ENCODE measurements at regions not wholly inside any gene's neighbourhood (a gene's known extent, or its start where the extent isn't known, plus 50 kb on each side); places are given as distances from the start of the nearest gene placed in this dataset.

DNA sequence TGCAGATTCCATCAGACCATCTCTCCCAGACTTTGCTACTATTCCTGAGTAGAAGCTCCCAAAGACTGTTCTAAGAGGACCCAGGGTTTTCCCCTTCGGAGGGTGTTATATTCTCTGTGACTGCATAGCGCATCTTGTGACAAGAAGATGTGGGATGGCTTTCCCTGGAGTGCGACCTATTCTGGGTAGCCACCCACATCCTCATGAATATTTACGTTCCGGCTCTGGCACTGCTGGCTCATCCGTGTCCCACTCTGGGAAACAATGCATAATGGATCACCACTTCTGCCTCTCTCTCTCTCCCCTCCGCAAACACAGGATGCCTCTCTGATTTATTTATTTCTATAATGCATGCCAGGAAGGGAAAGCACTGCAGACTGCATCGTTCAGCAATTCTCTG lies 166.1 kb downstream of the PYDC2 start:
- TF ChIP-seq, protein P1, sequence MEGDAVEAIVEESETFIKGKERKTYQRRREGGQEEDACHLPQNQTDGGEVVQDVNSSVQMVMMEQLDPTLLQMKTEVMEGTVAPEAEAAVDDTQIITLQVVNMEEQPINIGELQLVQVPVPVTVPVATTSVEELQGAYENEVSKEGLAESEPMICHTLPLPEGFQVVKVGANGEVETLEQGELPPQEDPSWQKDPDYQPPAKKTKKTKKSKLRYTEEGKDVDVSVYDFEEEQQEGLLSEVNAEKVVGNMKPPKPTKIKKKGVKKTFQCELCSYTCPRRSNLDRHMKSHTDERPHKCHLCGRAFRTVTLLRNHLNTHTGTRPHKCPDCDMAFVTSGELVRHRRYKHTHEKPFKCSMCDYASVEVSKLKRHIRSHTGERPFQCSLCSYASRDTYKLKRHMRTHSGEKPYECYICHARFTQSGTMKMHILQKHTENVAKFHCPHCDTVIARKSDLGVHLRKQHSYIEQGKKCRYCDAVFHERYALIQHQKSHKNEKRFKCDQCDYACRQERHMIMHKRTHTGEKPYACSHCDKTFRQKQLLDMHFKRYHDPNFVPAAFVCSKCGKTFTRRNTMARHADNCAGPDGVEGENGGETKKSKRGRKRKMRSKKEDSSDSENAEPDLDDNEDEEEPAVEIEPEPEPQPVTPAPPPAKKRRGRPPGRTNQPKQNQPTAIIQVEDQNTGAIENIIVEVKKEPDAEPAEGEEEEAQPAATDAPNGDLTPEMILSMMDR (IDR thresholded peaks at IDR 0.05), result no peak
- no peak for TF ChIP-seq POLR2AphosphoS5 (IDR thresholded peaks at IDR 0.05)

Measured in esophagus muscularis mucosa (tissue), 3 donors.